Fibroblast of skin of right biceps (primary cell): ENCODE measurements at regions not wholly inside any gene's neighbourhood (a gene's known extent, or its start where the extent isn't known, plus 50 kb on each side); places are given as distances from the start of the nearest gene placed in this dataset.
A peak's percentile ranks its signal among the peaks of the same experiment; 100 is the strongest.

ENCODE experiments used
- DNase-seq: peaks from one replicate; pipeline ENCODE4 v3.0.0-alpha.2; 2013

- no peak for DNase-seq
Observed at GRCh38 chr12:71236133-71236660, 78.4 kb upstream of the TSPAN8 start.

GRCh38 chr12:71233083-71233482, 75.3 kb upstream of the TSPAN8 start:
- DNase-seq: no peak

GRCh38 chr12:71230542-71230941, 72.7 kb upstream of the TSPAN8 start:
- DNase-seq: no peak

GRCh38 chr12:71223139-71223538, 65.3 kb upstream of the TSPAN8 start:
- DNase-seq: no peak

- DNase-seq: no peak
Observed at GRCh38 chr12:71222436-71222835, 64.6 kb upstream of the TSPAN8 start.

GRCh38 chr12:71220260-71220659, 62.5 kb upstream of the TSPAN8 start:
- no peak for DNase-seq

GRCh38 chr12:71219224-71219623, 61.4 kb upstream of the TSPAN8 start:
- no peak for DNase-seq

- DNase-seq: no peak
Observed at GRCh38 chr12:71218616-71219015, 60.8 kb upstream of the TSPAN8 start.

- DNase-seq: peak; percentile 20
Observed at GRCh38 chr12:71216725-71217579, 59.2 kb upstream of the TSPAN8 start.

GRCh38 chr12:71214511-71215285, 56.9 kb upstream of the TSPAN8 start:
- DNase-seq: peak; percentile 22

- DNase-seq: no peak
Observed at GRCh38 chr12:71208053-71208685, 50.4 kb upstream of the TSPAN8 start.
